GM13977 (cell line): ENCODE measurements at regions not wholly inside any gene's neighbourhood (a gene's known extent, or its start where the extent isn't known, plus 50 kb on each side); places are given as distances from the start of the nearest gene placed in this dataset.

Source experiments
- DNase-seq: peaks from one replicate; pipeline ENCODE4 v3.0.0; 2012; ENCODE audit warnings: low spot score
- in situ Hi-C: fragments of 300-500 bp; cut with MboI; formaldehyde crosslinking; loops from one replicate; pipeline ENCODE4 v1.12.0; 2022; ENCODE audit warnings: low sequenced_read_pairs, low pct_unique_long_range_greater_than_20kb, mixed read lengths, inconsistent platforms; ENCODE audit not compliant: unreplicated experiment
- TF ChIP-seq, protein P1 (sequence below): IDR thresholded peaks from 2 replicates; pipeline ENCODE4 v1.5.1; 2012; ENCODE audit warnings: mild to moderate bottlenecking, control low read depth; ENCODE audit not compliant: insufficient read depth; ENCODE audit errors: extremely low read depth, missing control alignments

DNA sequence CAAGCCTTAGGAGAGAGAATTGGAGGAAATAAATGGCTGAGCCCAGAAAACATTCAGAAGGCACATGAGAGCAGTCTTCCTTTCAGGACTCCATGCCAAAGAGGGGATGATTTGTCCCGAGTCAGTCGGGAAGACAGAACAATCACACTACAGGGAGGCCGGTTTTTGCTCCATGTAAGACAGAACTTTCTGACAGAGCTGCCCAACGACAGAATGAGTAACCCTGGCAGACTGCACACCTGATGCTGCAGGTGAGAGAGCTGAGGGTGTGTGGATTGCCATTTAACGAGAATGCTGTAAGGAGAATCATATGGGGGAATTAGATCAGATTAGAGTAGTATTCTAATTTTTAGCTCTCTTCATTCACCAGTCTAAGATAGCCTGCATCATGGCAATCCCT lies 533.0 kb downstream of the EPHB1 start:
- TF ChIP-seq, protein P1, sequence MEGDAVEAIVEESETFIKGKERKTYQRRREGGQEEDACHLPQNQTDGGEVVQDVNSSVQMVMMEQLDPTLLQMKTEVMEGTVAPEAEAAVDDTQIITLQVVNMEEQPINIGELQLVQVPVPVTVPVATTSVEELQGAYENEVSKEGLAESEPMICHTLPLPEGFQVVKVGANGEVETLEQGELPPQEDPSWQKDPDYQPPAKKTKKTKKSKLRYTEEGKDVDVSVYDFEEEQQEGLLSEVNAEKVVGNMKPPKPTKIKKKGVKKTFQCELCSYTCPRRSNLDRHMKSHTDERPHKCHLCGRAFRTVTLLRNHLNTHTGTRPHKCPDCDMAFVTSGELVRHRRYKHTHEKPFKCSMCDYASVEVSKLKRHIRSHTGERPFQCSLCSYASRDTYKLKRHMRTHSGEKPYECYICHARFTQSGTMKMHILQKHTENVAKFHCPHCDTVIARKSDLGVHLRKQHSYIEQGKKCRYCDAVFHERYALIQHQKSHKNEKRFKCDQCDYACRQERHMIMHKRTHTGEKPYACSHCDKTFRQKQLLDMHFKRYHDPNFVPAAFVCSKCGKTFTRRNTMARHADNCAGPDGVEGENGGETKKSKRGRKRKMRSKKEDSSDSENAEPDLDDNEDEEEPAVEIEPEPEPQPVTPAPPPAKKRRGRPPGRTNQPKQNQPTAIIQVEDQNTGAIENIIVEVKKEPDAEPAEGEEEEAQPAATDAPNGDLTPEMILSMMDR = no peak
- DNase-seq = no peak
- in situ Hi-C loops = no loop called here

DNA sequence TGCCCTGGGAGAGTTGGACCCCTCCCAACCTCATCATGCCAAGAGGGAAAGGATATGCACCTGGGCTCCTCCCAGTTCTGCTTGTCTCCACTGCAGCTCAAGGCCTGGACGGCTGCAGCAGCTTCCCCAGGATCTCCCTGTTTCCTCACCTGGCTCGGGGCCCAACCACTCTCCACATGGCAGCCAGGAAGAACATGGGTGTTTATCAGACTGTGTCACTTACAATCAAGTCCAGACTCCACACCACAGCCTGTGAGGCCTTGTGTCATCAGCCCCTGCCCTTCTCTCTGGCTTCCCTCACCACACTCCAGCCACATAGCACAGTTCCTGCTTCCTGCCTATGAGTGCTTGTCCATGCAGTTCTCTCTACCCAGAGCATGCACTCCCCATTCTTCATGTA lies 534.4 kb downstream of the EPHB1 start:
- in situ Hi-C loops = no loop called here
- no peak for DNase-seq
- TF ChIP-seq, protein P1 = no peak

DNA sequence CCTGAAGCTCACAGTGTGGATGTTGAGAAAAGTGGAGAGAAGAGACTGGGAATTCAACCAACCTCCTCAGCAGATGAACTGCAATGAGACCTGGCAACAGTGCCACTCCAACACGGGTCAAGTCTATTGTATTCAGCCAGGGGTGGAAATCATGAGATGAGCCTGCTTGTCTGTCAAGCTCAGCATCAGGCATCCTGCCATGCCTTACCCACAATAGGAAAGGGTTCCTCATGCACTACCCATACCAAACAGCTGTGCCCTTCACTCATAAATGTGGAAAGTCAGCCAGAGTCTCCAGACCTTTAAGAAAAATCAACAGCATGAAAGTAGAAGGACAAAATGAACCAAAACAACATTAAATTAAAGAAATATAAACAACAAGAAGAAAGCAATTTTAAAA lies 542.1 kb downstream of the EPHB1 start:
- in situ Hi-C loops = no loop called here
- TF ChIP-seq, protein P1 = no peak

DNA sequence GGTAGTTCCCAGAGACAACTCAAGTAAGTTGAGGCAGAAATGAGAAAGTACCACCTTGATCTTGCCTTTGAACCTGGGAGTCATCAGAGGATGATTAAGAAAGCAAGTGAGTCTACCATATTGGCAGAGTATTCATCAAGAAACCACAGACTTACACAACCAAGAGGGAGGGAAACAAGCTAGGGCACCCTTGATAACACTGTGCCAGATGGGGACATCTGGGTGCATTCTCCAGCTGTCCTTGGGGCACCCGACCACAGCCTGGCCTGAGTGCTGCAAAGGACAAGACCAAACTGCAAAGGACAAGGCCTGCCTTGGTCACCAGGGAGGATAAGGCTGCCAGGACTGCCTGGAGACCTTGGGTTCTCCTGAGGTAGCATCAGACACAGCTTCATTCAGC lies 553.6 kb downstream of the EPHB1 start:
- TF ChIP-seq, protein P1 = no peak
- no peak for DNase-seq
- in situ Hi-C loops = no loop called here

More for the DNA sequence above, 542.1 kb downstream of the EPHB1 start:
- no peak for DNase-seq

DNA sequence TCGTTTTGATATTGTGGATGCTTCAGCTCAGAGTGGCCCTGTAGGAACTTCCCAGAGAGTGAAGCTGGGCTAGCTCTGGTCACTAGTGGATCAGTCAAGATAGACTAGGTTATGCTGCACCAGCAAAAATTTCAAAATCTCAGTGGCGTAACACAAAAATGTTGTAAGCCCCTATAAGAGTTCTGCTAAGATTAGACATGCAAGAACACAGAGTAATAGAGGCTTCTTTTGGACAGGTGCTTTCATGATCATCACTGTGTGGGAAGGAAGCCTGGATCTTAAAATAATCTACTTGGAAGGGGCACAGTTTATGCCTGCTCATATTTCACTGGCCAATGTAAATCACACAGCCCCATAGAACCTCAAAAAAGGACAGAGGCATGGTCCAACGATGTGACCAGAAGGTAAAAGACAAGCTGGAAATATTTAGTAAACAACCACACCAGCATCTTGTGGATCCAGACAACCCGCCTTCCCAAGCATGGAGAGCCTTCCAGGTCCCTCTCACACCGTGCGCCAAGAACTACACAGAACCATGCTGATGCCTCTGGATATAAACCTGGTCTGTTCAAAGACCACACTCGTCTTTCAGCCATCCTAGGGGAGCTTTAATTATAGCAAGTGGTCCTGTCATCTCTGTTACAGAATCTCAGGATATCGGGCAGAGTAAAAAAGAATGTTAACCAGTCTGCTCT lies 554.3 kb downstream of the EPHB1 start:
- DNase-seq = no peak
- in situ Hi-C loops = no loop called here
- TF ChIP-seq, protein P1 = no peak

DNA sequence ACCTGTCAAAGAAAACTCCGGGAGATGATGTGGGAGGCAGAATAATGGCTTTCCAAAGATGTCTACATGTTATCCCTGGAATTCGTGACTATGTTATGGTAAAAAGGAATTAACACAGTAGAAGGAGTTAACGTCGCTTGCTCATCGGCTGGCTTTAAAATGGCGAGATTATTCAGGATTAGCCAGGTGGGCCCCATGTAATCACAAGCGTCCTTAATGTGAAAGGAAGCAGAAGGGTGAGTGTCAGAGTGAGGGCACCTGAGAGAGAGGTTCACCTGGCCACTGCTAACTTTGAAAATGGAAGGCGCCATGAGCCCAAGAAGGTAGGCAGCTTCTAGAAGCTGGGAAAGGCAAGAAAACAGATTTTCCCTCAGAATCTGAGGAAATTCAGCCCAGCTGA lies 557.2 kb downstream of the EPHB1 start:
- TF ChIP-seq, protein P1 = no peak
- in situ Hi-C loops = no loop called here
- DNase-seq = no peak

DNA sequence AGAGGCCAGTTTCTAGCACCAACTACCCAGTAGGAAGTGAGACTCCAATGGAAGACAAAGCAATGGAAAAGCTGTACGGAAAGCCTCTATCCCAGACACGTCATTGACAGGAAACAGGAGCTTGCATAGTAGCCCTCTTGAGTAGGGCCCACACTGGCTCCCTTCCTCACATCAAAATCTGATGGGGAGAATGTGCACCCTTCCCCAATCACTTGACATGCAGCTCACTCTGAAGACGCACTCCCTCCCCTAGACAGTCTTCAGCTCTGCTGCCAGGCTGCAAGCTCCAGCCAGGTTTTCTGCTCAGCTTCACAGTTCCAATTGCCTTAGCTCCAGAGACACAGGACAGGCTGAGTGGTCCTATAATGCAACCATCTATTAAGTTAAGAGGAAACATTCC lies 567.8 kb downstream of the EPHB1 start:
- TF ChIP-seq, protein P1 = no peak
- in situ Hi-C loops = no loop called here
- DNase-seq = no peak
